A673 (cell line): ENCODE measurements at regions not wholly inside any gene's neighbourhood (a gene's known extent, or its start where the extent isn't known, plus 50 kb on each side); places are given as distances from the start of the nearest gene placed in this dataset.
A peak's percentile ranks its signal among the peaks of the same experiment; 100 is the strongest.

Source experiments
- BruUV-seq: library from RNA; stranded (reverse); fragments of 400-500 nt; replicated peaks from 2 replicates; lab custom pipeline; 2021; lab: Mats Ljungman, UMichigan
- CTCF ChIA-PET: fragments of 300-600 bp; sonication (Branson Sonifier 250); formaldehyde crosslinking; loops from one replicate; lab custom pipeline; 2022; ENCODE audit warnings: antibody characterized with exemption; lab: Charles Lee
- POLR2A ChIA-PET: fragments of 300-600 bp; sonication (Branson Sonifier 250); formaldehyde crosslinking; loops from one replicate; lab custom pipeline; 2022; ENCODE audit warnings: antibody characterized with exemption; ENCODE audit not compliant: low non-redundant PET; lab: Charles Lee
- DNase-seq: peaks from one replicate; pipeline ENCODE4 v3.0.0-alpha.2; 2015; ENCODE audit warnings: low spot score
- H3K27ac ChIP-seq: fragments of 200-600 bp; sonication (generic); 2 replicates; pipeline ENCODE4 v1.5.1; 2016; ENCODE audit warnings: mixed run types, low read depth, mild to moderate bottlenecking, mixed read lengths, antibody characterized with exemption, low read length; ENCODE audit not compliant: poor library complexity, severe bottlenecking
- H3K27me3 ChIP-seq: fragments of 200-600 bp; sonication (generic); replicated peaks from 2 replicates; pipeline ENCODE4 v1.6.1; 2017; ENCODE audit warnings: mixed run types, low read depth, mild to moderate bottlenecking, mixed read lengths, antibody characterized with exemption, low read length; ENCODE audit not compliant: insufficient read depth, poor library complexity
- H3K36me3 ChIP-seq: fragments of 200-600 bp; sonication (generic); 2 replicates; pipeline ENCODE4 v1.6.1; 2016; ENCODE audit warnings: mixed run types, mild to moderate bottlenecking, mixed read lengths, antibody characterized with exemption, low read length; ENCODE audit not compliant: insufficient read depth, poor library complexity, severe bottlenecking
- H3K4me1 ChIP-seq: fragments of 200-600 bp; sonication (generic); 2 replicates; pipeline ENCODE4 v1.6.1; 2017; ENCODE audit warnings: mixed run types, mild to moderate bottlenecking, mixed read lengths, antibody characterized with exemption, low read length; ENCODE audit not compliant: insufficient read depth, poor library complexity, severe bottlenecking
- H3K4me3 ChIP-seq: fragments of 200-600 bp; sonication (generic); 2 replicates; pipeline ENCODE4 v1.5.1; 2016; ENCODE audit warnings: low read depth, mixed run types, mild to moderate bottlenecking, mixed read lengths, low read length; ENCODE audit not compliant: poor library complexity, severe bottlenecking
- H3K9me3 ChIP-seq: fragments of 200-600 bp; sonication (generic); 2 replicates; pipeline ENCODE4 v1.6.1; 2016; ENCODE audit warnings: mixed run types, low read depth, mild to moderate bottlenecking, mixed read lengths, antibody characterized with exemption, low read length; ENCODE audit not compliant: poor library complexity, severe bottlenecking
- CTCF ChIP-seq: fragments of 300-800, 200-600 bp; sonication (generic); conservative IDR thresholded peaks from 2 replicates; pipeline ENCODE4 v1.5.1; 2017; ENCODE audit warnings: low read depth, mild to moderate bottlenecking, antibody characterized with exemption, low read length, moderate library complexity, mixed read lengths
- EZH2 ChIP-seq: fragments of 200-600 bp; sonication (generic); IDR thresholded peaks from 2 replicates; pipeline ENCODE4 v1.6.1; 2017; ENCODE audit warnings: borderline replicate concordance, low read depth, mild to moderate bottlenecking, mixed read lengths, antibody characterized with exemption, low read length; ENCODE audit not compliant: poor library complexity, severe bottlenecking
- intact Hi-C: fragments of 100-400 bp; cut with micrococcal nuclease; formaldehyde crosslinking; loops from one replicate; pipeline ENCODE4 v1.10.0; 2022; ENCODE audit not compliant: unreplicated experiment

DNA sequence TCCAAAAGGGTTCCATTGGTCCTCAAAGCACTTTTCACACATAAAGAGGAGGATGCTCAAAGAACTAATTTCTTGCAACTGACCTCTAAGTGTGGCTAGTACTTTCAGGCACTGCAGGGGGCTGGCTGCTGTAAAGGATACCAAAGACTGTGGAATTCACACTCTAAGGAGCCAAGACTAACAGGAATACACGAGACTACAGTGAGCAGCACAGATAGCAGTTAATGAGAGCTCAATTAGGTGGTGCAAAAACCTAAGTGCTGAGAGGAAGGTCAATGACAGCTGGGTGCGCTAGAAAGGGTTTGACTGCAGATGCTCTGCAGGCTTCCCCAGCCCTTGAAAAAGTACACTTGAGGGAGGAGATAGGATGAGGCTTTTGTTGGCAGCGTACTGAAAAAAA lies 124.3 kb upstream of the NTM start:
- ChIA-PET CTCF (no interaction called here), POLR2A (no interaction called here)
- BruUV-seq: no TSS peak
- Histone ChIP-seq H3K4me1 (no peaks in the 10 kb centered on the region), H3K36me3 (no peaks in the 10 kb centered on the region), H3K9me3 (no peaks in the 10 kb centered on the region), H3K27ac (no peak overlapping the region), H3K27me3 (peaks cover 63% of the 10 kb centered on the region), H3K4me3 (no peak overlapping the region)
- intact Hi-C loops: no loop called here
- no peak for TF ChIP-seq CTCF
- no peak for DNase-seq

- CTCF ChIA-PET: no interaction called here
- Histone ChIP-seq H3K4me1 (no peaks in the 10 kb centered on the region), H3K27ac (no peak overlapping the region), H3K4me3 (no peak overlapping the region), H3K9me3 (no peaks in the 10 kb centered on the region), H3K36me3 (no peaks in the 10 kb centered on the region), H3K27me3 (peaks cover 66% of the 10 kb centered on the region)
- intact Hi-C loops: no loop called here
- TF ChIP-seq EZH2: no peak
- peak; percentile 65 for TF ChIP-seq CTCF
- POLR2A ChIA-PET: no interaction called here
- BruUV-seq: no TSS peak
- peak; percentile 55 for DNase-seq
Measured at GRCh38 chr11:131246663-131247062, 123.8 kb upstream of the NTM start.

DNA sequence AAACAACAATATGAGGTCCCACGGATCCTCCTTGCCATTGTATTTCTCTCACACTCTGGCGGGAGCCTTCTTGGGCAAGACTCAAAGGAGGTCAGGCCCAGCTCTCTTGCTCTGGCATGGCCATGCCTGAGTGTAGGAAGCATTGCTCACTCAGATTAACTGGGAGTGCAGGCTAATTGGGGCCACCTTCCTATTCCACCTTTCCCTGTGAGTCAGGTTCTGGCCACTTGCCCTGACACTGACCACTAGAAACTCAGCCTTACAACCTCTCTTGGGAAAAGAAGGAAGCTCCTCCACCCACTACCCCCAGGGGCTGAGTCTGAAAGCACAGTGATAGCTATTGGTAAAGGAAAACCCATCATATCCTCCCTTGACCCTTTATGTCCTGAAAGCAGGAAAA lies 121.8 kb upstream of the NTM start:
- Histone ChIP-seq H3K36me3 (no peaks in the 10 kb centered on the region), H3K9me3 (no peaks in the 10 kb centered on the region), H3K27ac (no peak overlapping the region), H3K4me1 (no peaks in the 10 kb centered on the region), H3K4me3 (no peak overlapping the region), H3K27me3 (peaks cover 77% of the 10 kb centered on the region)
- DNase-seq: no peak
- intact Hi-C loops: no loop called here
- POLR2A ChIA-PET: no interaction called here
- BruUV-seq: no TSS peak
- CTCF ChIA-PET: no interaction called here
- TF ChIP-seq CTCF (no peak), EZH2 (no peak)
